HL-60 (cell line): ENCODE measurements at regions not wholly inside any gene's neighbourhood (a gene's known extent, or its start where the extent isn't known, plus 50 kb on each side); places are given as distances from the start of the nearest gene placed in this dataset.

Experiments used
- DNase-seq, 2 experiments: peaks; one replicate each; pipeline ENCODE4 v3.0.0-alpha.2; 2010 to 2020; ENCODE audit warnings: low read depth in 1 of 2, low spot score in 1 of 2
- H3K27ac ChIP-seq: fragments of 250-450 bp; sonication (Bioruptor Pico); replicated peaks from 2 replicates; pipeline ENCODE4 v1.5.1; 2020; ENCODE audit warnings: mild to moderate bottlenecking, moderate library complexity
- H3K27me3 ChIP-seq: fragments of 250-450 bp; sonication (Bioruptor Pico); 2 replicates; pipeline ENCODE4 v1.5.1; 2021; ENCODE audit warnings: mild to moderate bottlenecking, moderate library complexity; ENCODE audit not compliant: insufficient read depth, poor library complexity, severe bottlenecking
- H3K4me3 ChIP-seq: replicated peaks from 2 replicates; pipeline ENCODE4 v1.5.1; 2011; ENCODE audit warnings: mild to moderate bottlenecking, control low read depth, low read length; ENCODE audit not compliant: insufficient read depth
- CTCF ChIP-seq: IDR thresholded peaks from one replicate; pipeline ENCODE4 v1.5.1; 2011; ENCODE audit warnings: low read length, control low read depth, inconsistent platforms; ENCODE audit not compliant: insufficient read depth
- GABPA ChIP-seq: IDR thresholded peaks from 2 replicates; pipeline ENCODE4 v1.6.1; 2012; ENCODE audit warnings: low read depth
- POLR2AphosphoS5 ChIP-seq: IDR thresholded peaks from 2 replicates; pipeline ENCODE4 v1.6.1; 2012; ENCODE audit warnings: low read depth
- REST ChIP-seq: IDR thresholded peaks from 2 replicates; pipeline ENCODE4 v1.6.1; 2012; ENCODE audit warnings: low read depth; ENCODE audit not compliant: insufficient replicate concordance
- SPI1 ChIP-seq: IDR thresholded peaks from 2 replicates; pipeline ENCODE4 v1.6.1; 2012; ENCODE audit warnings: low read depth, mild to moderate bottlenecking, borderline replicate concordance

DNA sequence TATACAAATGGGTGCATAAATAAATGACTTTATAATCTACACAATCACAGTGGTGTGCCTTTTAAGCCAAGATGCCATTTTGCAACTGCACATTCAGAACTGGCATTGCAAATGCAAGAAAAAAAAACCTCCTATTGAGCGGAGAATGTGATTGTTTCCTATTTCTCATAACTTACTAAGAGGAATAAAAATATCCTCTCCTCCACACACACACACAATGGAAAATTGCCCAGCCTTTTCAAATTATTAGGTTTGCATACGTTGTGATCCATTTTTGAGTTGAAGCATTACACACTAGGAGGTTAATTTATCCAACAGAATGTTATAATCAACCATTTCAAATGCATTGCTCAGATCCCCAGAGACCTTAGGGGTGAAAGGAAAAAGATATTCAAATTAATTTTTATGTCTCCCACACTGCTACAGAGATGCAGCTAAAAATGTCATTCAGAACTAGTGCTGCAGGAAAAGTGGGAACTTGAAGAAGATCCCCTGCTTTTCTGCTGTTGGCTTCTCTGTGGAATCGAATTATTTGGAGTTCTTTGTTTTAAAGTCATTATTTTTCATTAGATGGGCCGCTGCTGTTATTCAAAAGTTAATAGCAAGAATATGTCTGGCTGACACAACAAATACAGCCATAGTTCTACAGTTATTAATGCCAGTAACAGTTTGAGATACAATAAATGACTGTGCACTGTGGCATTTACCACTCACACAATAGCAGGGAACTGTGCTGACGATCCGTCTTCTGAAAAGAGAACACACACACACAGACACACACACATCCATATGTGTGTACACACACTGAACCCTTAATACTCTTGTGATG is 299.9 kb upstream of the ANO5 start:
- no peak overlapping the region for H3K27ac ChIP-seq
- no peak overlapping the region for H3K4me3 ChIP-seq
- no peaks in the 10 kb centered on the region for H3K27me3 ChIP-seq
- no peak for DNase-seq
- TF ChIP-seq CTCF: no peak
- no peak for TF ChIP-seq GABPA
- TF ChIP-seq REST: no peak
- TF ChIP-seq SPI1: no peak
- TF ChIP-seq POLR2AphosphoS5: no peak

DNA sequence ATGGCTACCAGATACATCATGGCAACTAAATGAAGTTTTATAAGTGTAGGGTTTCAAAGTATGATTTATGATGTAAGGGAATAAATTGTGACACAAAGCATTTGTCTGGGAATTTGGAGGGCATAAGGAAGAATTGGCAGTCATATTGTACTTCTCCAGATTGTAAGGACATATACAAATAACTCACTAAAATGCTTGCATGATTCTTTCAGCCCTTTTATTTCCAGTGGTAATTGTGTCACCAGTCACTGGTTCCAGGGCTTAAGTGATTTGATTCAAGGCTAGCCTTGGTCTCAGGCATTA is 299.4 kb upstream of the ANO5 start:
- no peak for DNase-seq
- no peak overlapping the region for H3K4me3 ChIP-seq
- no peaks in the 10 kb centered on the region for H3K27me3 ChIP-seq
- H3K27ac ChIP-seq: no peak overlapping the region
- TF ChIP-seq GABPA: no peak
- no peak for TF ChIP-seq CTCF
- TF ChIP-seq SPI1: no peak
- TF ChIP-seq REST: no peak
- no peak for TF ChIP-seq POLR2AphosphoS5

GRCh38 chr11:21894492-21894891 is 298.4 kb upstream of the ANO5 start:
- Histone ChIP-seq H3K4me3 (no peak overlapping the region), H3K27ac (no peak overlapping the region), H3K27me3 (no peaks in the 10 kb centered on the region)
- TF ChIP-seq SPI1: no peak
- DNase-seq: no peak

GRCh38 chr11:21895686-21896085 is 297.2 kb upstream of the ANO5 start:
- Histone ChIP-seq H3K4me3 (no peak overlapping the region), H3K27ac (no peak overlapping the region), H3K27me3 (no peaks in the 10 kb centered on the region)
- DNase-seq: no peak
- TF ChIP-seq CTCF (no peak), POLR2AphosphoS5 (no peak), GABPA (no peak), REST (no peak), SPI1 (no peak)
